Colonic mucosa (tissue), 4 donors: ENCODE measurements at regions not wholly inside any gene's neighbourhood (a gene's known extent, or its start where the extent isn't known, plus 50 kb on each side); places are given as distances from the start of the nearest gene placed in this dataset.

Experiments used
- DNase-seq: peaks from one replicate; pipeline ENCODE4 v3.0.0-alpha.2; 2020
- H3K27ac ChIP-seq: fragments of 200-600 bp; one replicate; pipeline ENCODE4 v1.8.0; 2021
- H3K27me3 ChIP-seq: fragments of 200-600 bp; one replicate; pipeline ENCODE4 v1.8.0; 2021
- H3K36me3 ChIP-seq: fragments of 200-600 bp; one replicate; pipeline ENCODE4 v1.8.0; 2021
- H3K4me1 ChIP-seq: fragments of 200-600 bp; one replicate; pipeline ENCODE4 v1.8.0; 2021; ENCODE audit warnings: mild to moderate bottlenecking
- H3K4me3 ChIP-seq: fragments of 200-600 bp; one replicate; pipeline ENCODE4 v1.8.0; 2021
- H3K9ac ChIP-seq, 2 donors: one replicate each; pipeline ENCODE4 v1.7.0; 2013; ENCODE audit warnings: control low read depth in 2 of 2, low read depth in 2 of 2, low read length in 2 of 2
- H3K9me3 ChIP-seq: fragments of 200-600 bp; one replicate; pipeline ENCODE4 v1.8.0; 2021
- CTCF ChIP-seq: fragments of 200-600 bp; IDR thresholded peaks from one replicate; pipeline ENCODE4 v1.8.0; 2022; ENCODE audit warnings: antibody characterized with exemption, mild to moderate bottlenecking
- intact Hi-C: fragments of 100-400 bp; cut with DNase I; formaldehyde crosslinking; loops from one replicate; pipeline ENCODE4 v1.14.1; 2022
- donor health status: healthy.
- donor health status: DM: no; HTN: no; CAD: no.
- donor health status: DM: no; HTN: no; CAD: no.

GRCh38 chr16:73171901-73172240 is 123.9 kb upstream of the ZFHX3 start:
- no peak for TF ChIP-seq CTCF

GRCh38 chr16:73171380-73171779 is 123.5 kb upstream of the ZFHX3 start:
- Histone ChIP-seq H3K4me3 (no peak overlapping the region), H3K36me3 (no peaks in the 10 kb centered on the region), H3K4me1 (peaks cover 9% of the 10 kb centered on the region), H3K27me3 (no peaks in the 10 kb centered on the region), H3K27ac (no peak overlapping the region), H3K9ac (no peak overlapping the region), H3K9me3 (no peaks in the 10 kb centered on the region)
- TF ChIP-seq CTCF = no peak
- intact Hi-C loops = loop anchor here (10.0 kb wide), 2 partner anchors 107 to 237 kb away; no protein-coding TSS in a partner anchor
- DNase-seq = no peak

More at GRCh38 chr16:73171901-73172240, 123.9 kb upstream of the ZFHX3 start:
- intact Hi-C loops = loop anchor here (10.0 kb wide), 2 partner anchors 107 to 237 kb away; no protein-coding TSS in a partner anchor
- Histone ChIP-seq H3K36me3 (no peaks in the 10 kb centered on the region), H3K4me3 (no peak overlapping the region), H3K9ac (no peak overlapping the region), H3K27me3 (no peaks in the 10 kb centered on the region), H3K27ac (no peak overlapping the region), H3K9me3 (no peaks in the 10 kb centered on the region), H3K4me1 (peaks cover 9% of the 10 kb centered on the region)
- no peak for DNase-seq

DNA sequence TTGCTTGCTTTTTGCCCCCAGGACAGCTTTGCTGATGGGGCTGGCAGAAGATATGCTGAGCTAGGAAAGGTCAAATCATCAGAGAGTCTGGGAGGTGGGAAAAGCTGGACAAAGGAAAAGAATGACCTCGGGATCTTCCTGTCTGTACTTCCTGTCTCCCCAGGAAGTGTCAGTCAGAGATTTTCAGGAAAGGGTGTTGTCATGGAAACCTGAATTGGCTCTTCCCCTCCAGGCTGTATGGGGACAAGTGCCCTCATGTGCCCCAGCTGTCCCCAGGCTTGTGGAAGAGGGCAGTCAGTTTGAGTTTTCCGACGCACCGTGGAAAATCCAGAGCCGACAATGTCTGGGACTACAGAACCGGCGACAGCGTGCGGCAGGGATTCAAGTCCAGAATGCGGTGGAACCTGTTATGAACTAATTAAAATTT is 122.7 kb upstream of the ZFHX3 start:
- Histone ChIP-seq H3K27me3 (no peaks in the 10 kb centered on the region), H3K9ac (no peak overlapping the region), H3K9me3 (no peaks in the 10 kb centered on the region), H3K4me1 (peaks cover 9% of the 10 kb centered on the region), H3K4me3 (no peak overlapping the region), H3K36me3 (no peaks in the 10 kb centered on the region), H3K27ac (no peak overlapping the region)
- no peak for TF ChIP-seq CTCF
- no peak for DNase-seq
- intact Hi-C loops = loop anchor here (10.0 kb wide), 2 partner anchors 106 to 236 kb away; no protein-coding TSS in a partner anchor

DNA sequence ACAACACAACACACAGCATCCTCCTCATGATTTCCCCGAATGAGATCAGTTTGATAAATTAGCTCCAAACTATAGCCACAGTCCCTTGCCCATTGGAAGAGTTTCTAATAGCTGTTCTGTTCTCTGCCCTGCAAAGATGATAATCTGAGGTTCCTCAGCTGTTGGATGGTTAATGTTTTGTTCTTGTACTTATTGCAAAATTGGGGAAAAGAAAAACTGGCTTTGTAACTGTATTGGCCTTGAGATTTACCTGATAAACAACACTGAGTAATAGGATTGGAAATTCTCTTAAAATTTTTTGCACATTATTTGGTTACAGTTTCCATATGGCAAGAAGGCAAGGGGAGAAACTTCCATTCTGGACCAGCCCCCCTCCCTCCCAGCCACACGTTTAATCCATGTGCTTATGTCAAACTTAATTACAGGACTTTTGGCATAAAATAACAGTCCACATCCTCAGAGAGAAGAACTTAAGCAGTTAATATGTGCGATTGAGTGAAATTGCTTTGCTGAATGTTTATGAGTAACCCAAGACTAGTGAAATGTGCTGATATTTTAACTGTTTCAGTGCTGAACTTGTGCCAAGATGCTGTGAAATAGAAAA is 119.1 kb upstream of the ZFHX3 start:
- Histone ChIP-seq H3K36me3 (no peaks in the 10 kb centered on the region), H3K9me3 (no peaks in the 10 kb centered on the region), H3K4me1 (peaks cover 5% of the 10 kb centered on the region), H3K9ac (no peak overlapping the region), H3K27ac (no peak overlapping the region), H3K27me3 (no peaks in the 10 kb centered on the region), H3K4me3 (no peak overlapping the region)
- TF ChIP-seq CTCF = no peak
- intact Hi-C loops = no loop called here
- DNase-seq = no peak

DNA sequence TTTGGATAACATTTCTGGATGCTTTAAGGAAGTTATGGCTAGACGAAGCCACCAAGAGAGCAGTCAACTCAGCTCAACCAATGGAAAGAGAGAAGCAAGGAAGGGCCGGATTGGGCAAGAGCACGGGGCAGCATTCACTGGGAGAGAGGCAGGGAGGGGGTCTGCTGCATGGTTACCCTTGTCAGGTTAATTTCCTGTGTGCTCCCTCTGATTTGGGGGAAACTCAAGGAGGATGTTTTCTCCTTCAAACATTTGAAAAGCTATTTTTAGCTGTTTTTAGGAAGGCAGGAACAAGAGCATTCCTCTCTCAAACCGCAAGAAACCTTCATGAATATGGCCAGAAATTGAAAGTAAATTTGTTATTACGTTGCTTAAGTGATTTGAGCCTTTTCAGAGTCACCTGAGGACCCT is 118.5 kb upstream of the ZFHX3 start:
- H3K9ac ChIP-seq = no peak overlapping the region
- no peak overlapping the region for H3K27ac ChIP-seq
- H3K4me3 ChIP-seq = no peak overlapping the region
- no peak for DNase-seq
- no peaks in the 10 kb centered on the region for H3K36me3 ChIP-seq
- TF ChIP-seq CTCF = no peak
- no peaks in the 10 kb centered on the region for H3K9me3 ChIP-seq
- H3K27me3 ChIP-seq = no peaks in the 10 kb centered on the region
- H3K4me1 ChIP-seq = no peaks in the 10 kb centered on the region
- intact Hi-C loops = no loop called here
